ENCODE measurements at regions not wholly inside any gene's neighbourhood (a gene's known extent, or its start where the extent isn't known, plus 50 kb on each side); places are given as distances from the start of the nearest gene placed in this dataset.
"Not testable (repeated sequence)": the region's sequence is repeated elsewhere in the genome, so short reads cannot be mapped to it uniquely, and the experiment has no call there.

- WGBS (ENCODE audit: insufficient coverage, low coverage, low lambda C conversion rate, missing lambda C conversion rate): 29% methylated on average over 4 of the region's 4 CpGs
- TF ChIP-seq CTCF (IDR thresholded peaks at IDR 0.05) (no peak), POLR2A (IDR thresholded peaks at IDR 0.05) (no peak)
- Histone ChIP-seq H3K9me3 (no peaks in the 10 kb centered on the region), H3K4me3 (no peak overlapping the region), H3K27me3 (no peaks in the 10 kb centered on the region), H3K4me1 (no peaks in the 10 kb centered on the region), H3K36me3 (no peaks in the 10 kb centered on the region), H3K27ac (no peak overlapping the region)
- intact Hi-C loops (cut with DNase I): no loop called here
- ATAC-seq (peak in 3 of 4 donors; percentile 31 to 43 (median 42)), DNase-seq (no peak)
Observed at GRCh38 chr7:24448038-24448437, 125.2 kb upstream of the PALS2 start.

- H3K27ac ChIP-seq; H3K4me1 ChIP-seq; H3K4me3 ChIP-seq; ATAC-seq; H3K36me3 ChIP-seq; DNase-seq; intact Hi-C loops (cut with DNase I); H3K27me3 ChIP-seq; H3K9me3 ChIP-seq: not testable (repeated sequence)
- 91% methylated on average over 5 of the region's 5 CpGs for WGBS (ENCODE audit: insufficient coverage, low coverage, low lambda C conversion rate, missing lambda C conversion rate)
Observed at GRCh38 chr7:24449416-24449815, 123.8 kb upstream of the PALS2 start.

GRCh38 chr7:24455813-24456525 is 117.3 kb upstream of the PALS2 start:
- no peaks in the 10 kb centered on the region for H3K27me3 ChIP-seq
- ATAC-seq (peak in 1 of 4 donors; percentile 7), DNase-seq (no peak)
- H3K36me3 ChIP-seq: no peaks in the 10 kb centered on the region
- H3K4me1 ChIP-seq: peaks cover 0 to 28% (median 12%) of the 10 kb centered on the region in 4 donors
- TF ChIP-seq POLR2A (IDR thresholded peaks at IDR 0.05) (no peak), CTCF (IDR thresholded peaks at IDR 0.05) (no peak)
- 48% methylated on average over 4 of the region's 6 CpGs for WGBS (ENCODE audit: insufficient coverage, low coverage, low lambda C conversion rate, missing lambda C conversion rate)
- H3K27ac ChIP-seq: peak overlapping the region; percentile 34 to 79 (median 69)
- no peak overlapping the region for H3K4me3 ChIP-seq
- H3K9me3 ChIP-seq: no peaks in the 10 kb centered on the region
- intact Hi-C loops (cut with DNase I): no loop called here

- no peaks in the 10 kb centered on the region for H3K9me3 ChIP-seq
- H3K27ac ChIP-seq: peak overlapping the region; percentile 34 to 79 (median 69)
- 8% methylated on average over 4 of the region's 4 CpGs for WGBS (ENCODE audit: insufficient coverage, low coverage, low lambda C conversion rate, missing lambda C conversion rate)
- H3K4me3 ChIP-seq: no peak overlapping the region
- peaks cover 0 to 28% (median 12%) of the 10 kb centered on the region in 4 donors for H3K4me1 ChIP-seq
- no peaks in the 10 kb centered on the region for H3K36me3 ChIP-seq
- peak; percentile 90 to 97 (median 92) for ATAC-seq
- DNase-seq: peak in 1 of 3 donors; percentile 72
- intact Hi-C loops (cut with DNase I): no loop called here
- TF ChIP-seq POLR2A (IDR thresholded peaks at IDR 0.05) (no peak), CTCF (IDR thresholded peaks at IDR 0.05) (no peak)
- H3K27me3 ChIP-seq: no peaks in the 10 kb centered on the region
Observed at GRCh38 chr7:24456526-24457218, 116.6 kb upstream of the PALS2 start.

GRCh38 chr7:24457219-24457558 is 116.1 kb upstream of the PALS2 start:
- no peaks in the 10 kb centered on the region for H3K36me3 ChIP-seq
- intact Hi-C loops (cut with DNase I): no loop called here
- no peak for DNase-seq
- no peak overlapping the region for H3K4me3 ChIP-seq
- H3K27me3 ChIP-seq: no peaks in the 10 kb centered on the region
- peak in 2 of 4 donors; percentile 44 to 59 for ATAC-seq
- 32% methylated on average over 2 of the region's 2 CpGs for WGBS (ENCODE audit: insufficient coverage, low coverage, low lambda C conversion rate, missing lambda C conversion rate)
- H3K9me3 ChIP-seq: no peaks in the 10 kb centered on the region
- peak overlapping the region in 2 of 3 donors; percentile 46 to 55 for H3K27ac ChIP-seq
- H3K4me1 ChIP-seq: peaks cover 0 to 28% (median 12%) of the 10 kb centered on the region in 4 donors
- no peak for TF ChIP-seq POLR2A (IDR thresholded peaks at IDR 0.05)
- no peak for TF ChIP-seq CTCF (IDR thresholded peaks at IDR 0.05)

Data from right lobe of liver (tissue), 6 donors.